ENCODE measurements at regions not wholly inside any gene's neighbourhood (a gene's known extent, or its start where the extent isn't known, plus 50 kb on each side); places are given as distances from the start of the nearest gene placed in this dataset.

- Histone ChIP-seq H3K36me3 (ENCODE audit: control insufficient read depth, insufficient read depth, low read length) (no peaks in the 10 kb centered on the region), H3K27me3 (ENCODE audit: control insufficient read depth, insufficient read depth, low read length) (no peaks in the 10 kb centered on the region; the same call in 1 of the 2 replicates), H3K4me3 (ENCODE audit: low read depth, low read length) (no peak overlapping the region)
- ChIA-PET POLR2A (no interaction called here), CTCF (no interaction called here)
- DNase-seq (ENCODE audit: low read depth) = no peak
- TF ChIP-seq, protein P1, sequence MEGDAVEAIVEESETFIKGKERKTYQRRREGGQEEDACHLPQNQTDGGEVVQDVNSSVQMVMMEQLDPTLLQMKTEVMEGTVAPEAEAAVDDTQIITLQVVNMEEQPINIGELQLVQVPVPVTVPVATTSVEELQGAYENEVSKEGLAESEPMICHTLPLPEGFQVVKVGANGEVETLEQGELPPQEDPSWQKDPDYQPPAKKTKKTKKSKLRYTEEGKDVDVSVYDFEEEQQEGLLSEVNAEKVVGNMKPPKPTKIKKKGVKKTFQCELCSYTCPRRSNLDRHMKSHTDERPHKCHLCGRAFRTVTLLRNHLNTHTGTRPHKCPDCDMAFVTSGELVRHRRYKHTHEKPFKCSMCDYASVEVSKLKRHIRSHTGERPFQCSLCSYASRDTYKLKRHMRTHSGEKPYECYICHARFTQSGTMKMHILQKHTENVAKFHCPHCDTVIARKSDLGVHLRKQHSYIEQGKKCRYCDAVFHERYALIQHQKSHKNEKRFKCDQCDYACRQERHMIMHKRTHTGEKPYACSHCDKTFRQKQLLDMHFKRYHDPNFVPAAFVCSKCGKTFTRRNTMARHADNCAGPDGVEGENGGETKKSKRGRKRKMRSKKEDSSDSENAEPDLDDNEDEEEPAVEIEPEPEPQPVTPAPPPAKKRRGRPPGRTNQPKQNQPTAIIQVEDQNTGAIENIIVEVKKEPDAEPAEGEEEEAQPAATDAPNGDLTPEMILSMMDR (IDR thresholded peaks at IDR 0.05; ENCODE audit: insufficient read depth, low read depth, low read length) = no peak
Observed at GRCh38 chr7:73974101-73974947, 53.6 kb upstream of the ELN start.

DNA sequence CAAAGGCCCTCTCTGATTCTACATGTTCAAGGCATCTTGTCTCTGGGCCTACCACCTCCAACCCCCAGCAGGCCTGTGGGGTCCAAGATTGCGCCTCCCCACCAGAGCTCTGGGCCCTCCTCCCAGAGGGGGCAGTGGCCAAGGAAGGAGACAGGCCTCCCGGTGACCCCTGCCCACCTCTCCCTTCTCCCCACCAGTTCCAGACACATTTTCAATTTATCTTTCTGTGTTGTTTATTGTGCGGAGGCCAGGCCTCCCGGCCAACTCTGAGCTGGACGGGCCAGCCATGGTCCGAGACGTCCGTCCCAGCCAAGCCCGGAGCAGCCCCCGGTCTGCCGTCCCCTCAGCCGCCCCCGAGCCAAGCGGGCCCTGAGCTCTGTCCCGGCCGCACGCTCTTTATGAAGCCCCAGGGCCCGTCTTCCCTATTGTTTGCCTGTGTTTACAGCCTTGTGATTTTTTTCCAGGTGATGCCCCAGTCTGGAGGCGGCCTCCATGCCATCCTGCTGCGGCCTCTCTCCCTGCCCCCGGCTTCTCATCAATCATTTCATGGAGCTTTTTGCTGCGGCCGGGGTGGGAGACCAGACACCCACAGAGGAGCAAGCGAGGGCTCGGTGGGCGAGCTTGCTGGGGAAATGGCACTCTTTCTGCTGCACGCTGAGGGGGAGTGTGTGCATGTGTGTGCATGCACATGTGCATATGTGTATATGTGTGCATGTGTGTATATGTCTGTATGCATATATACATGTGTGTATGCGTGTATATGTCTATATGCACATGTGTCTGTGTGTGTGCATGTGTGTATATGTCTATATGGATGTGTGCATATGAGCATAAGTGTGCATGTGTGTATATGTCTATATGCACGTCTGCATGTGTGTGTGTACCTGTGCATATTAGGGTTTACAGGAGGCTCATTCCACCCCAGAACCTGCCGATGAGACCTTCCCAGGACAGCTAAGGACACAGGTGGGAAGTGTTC, 52.7 kb upstream of the ELN start:
- TF ChIP-seq, protein P1 (IDR thresholded peaks at IDR 0.05; ENCODE audit: insufficient read depth, low read depth, low read length) = no peak
- CTCF ChIA-PET = no interaction called here
- POLR2A ChIA-PET = no interaction called here

GRCh38 chr7:73976761-73977618, 51.0 kb upstream of the ELN start:
- ChIA-PET CTCF (interaction anchor here (0.6 kb wide), 1 partner anchor 12 kb away, joined by 3 read pairs; no protein-coding TSS in a partner anchor), POLR2A (no interaction called here)
- TF ChIP-seq, protein P1 (IDR thresholded peaks at IDR 0.05; ENCODE audit: insufficient read depth, low read depth, low read length) = no peak
- Histone ChIP-seq H3K4me3 (ENCODE audit: low read depth, low read length) (no peak overlapping the region), H3K36me3 (ENCODE audit: control insufficient read depth, insufficient read depth, low read length) (no peaks in the 10 kb centered on the region), H3K27me3 (ENCODE audit: control insufficient read depth, insufficient read depth, low read length) (no peaks in the 10 kb centered on the region)
- DNase-seq (ENCODE audit: low read depth) = no peak

More for the DNA sequence above, 52.7 kb upstream of the ELN start:
- no peak for DNase-seq (ENCODE audit: low read depth)
- Histone ChIP-seq H3K36me3 (ENCODE audit: control insufficient read depth, insufficient read depth, low read length) (no peaks in the 10 kb centered on the region), H3K4me3 (ENCODE audit: low read depth, low read length) (no peak overlapping the region), H3K27me3 (ENCODE audit: control insufficient read depth, insufficient read depth, low read length) (no peaks in the 10 kb centered on the region; the same call in 1 of the 2 replicates)

GRCh38 chr7:73977619-73978618, 50.1 kb upstream of the ELN start:
- CTCF ChIA-PET = interaction anchor here (0.7 to 1.5 kb wide), 6 partner anchors 11 to 113 kb away, joined by 3 to 6 read pairs (median 3); no protein-coding TSS in a partner anchor

More at GRCh38 chr7:73977619-73978618, 50.1 kb upstream of the ELN start:
- no peak for DNase-seq (ENCODE audit: low read depth)
- TF ChIP-seq, protein P1 (IDR thresholded peaks at IDR 0.05; ENCODE audit: insufficient read depth, low read depth, low read length) = no peak
- Histone ChIP-seq H3K27me3 (ENCODE audit: control insufficient read depth, insufficient read depth, low read length) (no peaks in the 10 kb centered on the region), H3K4me3 (ENCODE audit: low read depth, low read length) (no peak overlapping the region), H3K36me3 (ENCODE audit: control insufficient read depth, insufficient read depth, low read length) (no peaks in the 10 kb centered on the region)
- POLR2A ChIA-PET = no interaction called here

All from BJ (cell line).